ENCODE measurements at regions not wholly inside any gene's neighbourhood (a gene's known extent, or its start where the extent isn't known, plus 50 kb on each side); places are given as distances from the start of the nearest gene placed in this dataset.

GRCh38 chr20:55667955-55668354 lies 337.4 kb downstream of the CBLN4 start:
- Histone ChIP-seq H3F3A (replicated peaks; ENCODE audit: low read depth) (no peaks in the 10 kb centered on the region), H3K4me2 (no peak overlapping the region), H3K27me3 (ENCODE audit: insufficient read depth) (no peaks in the 10 kb centered on the region), H4K20me1 (replicated peaks; ENCODE audit: insufficient read depth) (no peaks in the 10 kb centered on the region), H3K27ac (ENCODE audit: low read depth) (no peak overlapping the region), H3K4me3 (no peak overlapping the region), H2AFZ (no peak overlapping the region), H3K79me2 (replicated peaks; ENCODE audit: insufficient read depth) (no peaks in the 10 kb centered on the region), H3K36me3 (ENCODE audit: insufficient read depth) (0 out of 2 replicates have a peak, but pooled peaks cover 6% of the 10 kb centered on the region), H3K4me1 (ENCODE audit: insufficient read depth) (no peaks in the 10 kb centered on the region), H3K9me2 (ENCODE audit: insufficient read depth) (no peaks in the 10 kb centered on the region)
- ATAC-seq (no peak), DNase-seq (ENCODE audit: low spot score) (no peak)
- TF ChIP-seq POLR2AphosphoS5 (IDR thresholded peaks at IDR 0.05; ENCODE audit: low read depth) (no peak), JUNB (IDR thresholded peaks at IDR 0.05; ENCODE audit: unreplicated experiment) (no peak), ZNF462 (CRISPR knock-in tag; IDR thresholded peaks at IDR 0.05) (no peak), STAT1 (IDR thresholded peaks at IDR 0.05; ENCODE audit: unreplicated experiment) (no peak), EZH2 (IDR thresholded peaks at IDR 0.05; ENCODE audit: low read depth, unreplicated experiment) (no peak), ZNF114 (CRISPR knock-in tag; IDR thresholded peaks at IDR 0.05) (no peak), NANOG (IDR thresholded peaks at IDR 0.05; ENCODE audit: borderline replicate concordance) (no peak), EZH2phosphoT487 (IDR thresholded peaks at IDR 0.05; ENCODE audit: unreplicated experiment) (no peak), ZNF331 (CRISPR knock-in tag; IDR thresholded peaks at IDR 0.05; ENCODE audit: low read depth) (no peak), CREB1 (CRISPR knock-in tag; IDR thresholded peaks at IDR 0.05; ENCODE audit: low read depth) (no peak), REST (IDR thresholded peaks at IDR 0.05; ENCODE audit: unreplicated experiment) (no peak), CTCF (conservative IDR thresholded peaks at IDR 0.05; ENCODE audit: low read depth in 2 of 2) (no peak), ETS1 (IDR thresholded peaks at IDR 0.05) (no peak)
- H3K9me3 Mint-ChIP-seq: peaks cover 93% of the 10 kb centered on the region
- no peaks in the 10 kb centered on the region for H3K4me1 Mint-ChIP-seq
- peaks cover 37% of the 10 kb centered on the region for H3K36me3 Mint-ChIP-seq (ENCODE audit: low read depth)
- H3K27ac Mint-ChIP-seq: no peak overlapping the region
- H3K4me3 Mint-ChIP-seq: no peak overlapping the region
- H3K27me3 Mint-ChIP-seq (ENCODE audit: insufficient read depth, low read depth, poor library complexity): no peaks in the 10 kb centered on the region

Data from GM23338 (cell line).